Mesothelial cell of epicardium (in vitro differentiated cells): ENCODE measurements at regions not wholly inside any gene's neighbourhood (a gene's known extent, or its start where the extent isn't known, plus 50 kb on each side); places are given as distances from the start of the nearest gene placed in this dataset.

Experiments used
- DNase-seq, 2 experiments: peaks; one replicate each; pipeline ENCODE4 v3.0.0; 2021; ENCODE audit warnings: low spot score in 2 of 2; ENCODE audit not compliant: unreplicated experiment in 2 of 2
- H3K27ac Mint-ChIP-seq: 2 replicates; pipeline ENCODE4 v1.8.0; 2021; ENCODE audit warnings: mixed read lengths
- H3K27me3 Mint-ChIP-seq: 2 replicates; pipeline ENCODE4 v1.8.0; 2021; ENCODE audit warnings: low read depth, mixed read lengths
- H3K36me3 Mint-ChIP-seq: 2 replicates; pipeline ENCODE4 v1.8.0; 2021; ENCODE audit warnings: mixed read lengths
- H3K4me1 Mint-ChIP-seq: 2 replicates; pipeline ENCODE4 v1.8.0; 2021; ENCODE audit warnings: mixed read lengths
- H3K4me3 Mint-ChIP-seq: 2 replicates; pipeline ENCODE4 v1.8.0; 2021; ENCODE audit warnings: mild to moderate bottlenecking, moderate library complexity, mixed read lengths
- H3K9me3 Mint-ChIP-seq: 2 replicates; pipeline ENCODE4 v1.8.0; 2021; ENCODE audit warnings: mixed read lengths
- TF ChIP-seq, protein P1 (sequence below): fragments of 200-600 bp; sonication (generic); IDR thresholded peaks from one replicate; pipeline ENCODE4 v1.5.0; 2021; ENCODE audit warnings: antibody characterized with exemption; ENCODE audit not compliant: unreplicated experiment

DNA sequence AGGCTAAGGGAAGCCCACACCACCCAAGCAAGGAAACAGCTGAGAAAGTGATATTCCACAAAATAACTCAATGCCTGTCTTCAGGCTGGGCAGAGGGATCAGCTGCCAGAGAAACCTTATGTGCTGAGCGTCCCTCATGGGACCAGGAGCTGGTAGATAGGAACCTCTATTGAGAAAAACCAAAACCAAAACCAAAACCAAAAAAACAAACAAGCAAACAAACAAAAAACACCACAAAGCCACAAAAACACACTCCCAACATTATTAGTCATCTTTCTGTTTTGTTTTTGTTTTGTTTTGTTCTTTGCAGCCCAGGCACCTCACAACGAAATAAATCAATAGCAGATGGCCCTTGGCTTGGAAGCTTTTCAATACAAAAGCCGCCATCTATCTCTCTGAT lies 760.8 kb upstream of the CELF2 start:
- Mint-ChIP-seq H3K9me3 (peaks cover 17% of the 10 kb centered on the region), H3K4me3 (no peak overlapping the region), H3K4me1 (no peaks in the 10 kb centered on the region), H3K27me3 (no peaks in the 10 kb centered on the region), H3K27ac (no peak overlapping the region), H3K36me3 (peaks cover 3% of the 10 kb centered on the region)
- TF ChIP-seq, protein P1, sequence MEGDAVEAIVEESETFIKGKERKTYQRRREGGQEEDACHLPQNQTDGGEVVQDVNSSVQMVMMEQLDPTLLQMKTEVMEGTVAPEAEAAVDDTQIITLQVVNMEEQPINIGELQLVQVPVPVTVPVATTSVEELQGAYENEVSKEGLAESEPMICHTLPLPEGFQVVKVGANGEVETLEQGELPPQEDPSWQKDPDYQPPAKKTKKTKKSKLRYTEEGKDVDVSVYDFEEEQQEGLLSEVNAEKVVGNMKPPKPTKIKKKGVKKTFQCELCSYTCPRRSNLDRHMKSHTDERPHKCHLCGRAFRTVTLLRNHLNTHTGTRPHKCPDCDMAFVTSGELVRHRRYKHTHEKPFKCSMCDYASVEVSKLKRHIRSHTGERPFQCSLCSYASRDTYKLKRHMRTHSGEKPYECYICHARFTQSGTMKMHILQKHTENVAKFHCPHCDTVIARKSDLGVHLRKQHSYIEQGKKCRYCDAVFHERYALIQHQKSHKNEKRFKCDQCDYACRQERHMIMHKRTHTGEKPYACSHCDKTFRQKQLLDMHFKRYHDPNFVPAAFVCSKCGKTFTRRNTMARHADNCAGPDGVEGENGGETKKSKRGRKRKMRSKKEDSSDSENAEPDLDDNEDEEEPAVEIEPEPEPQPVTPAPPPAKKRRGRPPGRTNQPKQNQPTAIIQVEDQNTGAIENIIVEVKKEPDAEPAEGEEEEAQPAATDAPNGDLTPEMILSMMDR, result no peak
- no peak for DNase-seq

DNA sequence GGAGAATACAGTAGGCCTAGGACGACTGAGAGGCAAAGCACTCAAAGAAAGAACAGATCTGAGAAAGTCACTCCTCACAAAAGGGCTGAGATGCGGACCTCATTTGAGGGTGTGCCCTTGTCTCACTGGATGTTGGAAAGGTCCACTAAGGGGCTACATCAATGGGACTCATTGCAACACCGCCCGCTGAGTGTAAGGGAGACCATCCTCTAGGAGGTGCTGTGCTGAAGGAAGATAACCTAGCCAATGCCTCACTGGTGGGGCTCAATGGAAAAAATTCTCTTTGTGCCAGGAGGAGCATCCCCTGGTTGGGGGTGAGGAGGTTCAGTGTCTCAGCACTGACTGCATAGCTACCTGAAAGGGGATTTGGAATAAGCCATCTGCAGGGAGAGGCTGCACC lies 758.7 kb upstream of the CELF2 start:
- no peak for DNase-seq
- Mint-ChIP-seq H3K27ac (no peak overlapping the region), H3K9me3 (peaks cover 17% of the 10 kb centered on the region), H3K4me3 (no peak overlapping the region), H3K27me3 (no peaks in the 10 kb centered on the region), H3K36me3 (peaks cover 3% of the 10 kb centered on the region), H3K4me1 (no peaks in the 10 kb centered on the region)
- TF ChIP-seq, protein P1, result no peak

DNA sequence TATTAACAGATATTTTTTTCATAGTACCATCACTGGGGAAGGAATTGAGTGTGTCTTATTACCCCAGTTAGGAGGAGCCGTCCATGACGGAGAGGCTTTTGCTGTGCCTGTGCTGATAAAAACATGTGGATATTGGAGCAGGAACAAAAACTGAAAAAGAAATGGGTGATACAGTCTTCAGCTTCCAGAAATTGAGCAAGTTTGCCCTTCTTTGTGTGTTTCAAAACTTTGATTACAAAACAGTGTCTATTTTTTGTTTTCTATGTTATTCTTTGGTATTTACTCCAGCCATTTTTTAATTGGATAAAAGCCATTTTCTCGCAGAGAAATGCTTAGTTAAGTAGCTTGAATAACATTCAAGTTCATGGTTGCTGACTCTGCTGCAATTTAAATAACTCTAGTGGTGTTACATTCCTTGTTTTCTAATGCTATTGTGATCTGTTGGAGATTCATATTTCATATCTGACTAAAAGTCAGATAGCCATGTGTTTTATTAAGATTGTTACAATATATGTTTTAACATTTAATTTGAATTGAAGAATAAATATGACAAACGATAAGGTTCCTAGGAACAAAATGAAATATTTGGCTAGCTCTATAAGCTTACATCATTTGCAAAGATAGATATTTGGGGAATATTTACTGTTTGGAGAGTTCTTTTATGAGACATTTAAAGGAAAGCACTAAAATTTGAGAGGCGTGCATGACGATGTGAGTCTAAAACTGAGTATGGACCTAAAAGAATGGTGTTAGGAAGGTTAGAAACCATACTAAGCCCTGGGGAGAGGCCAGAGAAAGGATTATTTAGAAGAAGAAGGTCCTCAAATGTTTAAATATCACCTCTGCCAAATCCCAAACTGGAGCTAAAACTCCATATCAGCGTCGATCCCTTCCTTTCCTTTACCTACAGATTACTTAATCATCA lies 747.3 kb upstream of the CELF2 start:
- TF ChIP-seq, protein P1, result no peak
- no peak for DNase-seq
- H3K36me3 Mint-ChIP-seq, result no peaks in the 10 kb centered on the region

DNA sequence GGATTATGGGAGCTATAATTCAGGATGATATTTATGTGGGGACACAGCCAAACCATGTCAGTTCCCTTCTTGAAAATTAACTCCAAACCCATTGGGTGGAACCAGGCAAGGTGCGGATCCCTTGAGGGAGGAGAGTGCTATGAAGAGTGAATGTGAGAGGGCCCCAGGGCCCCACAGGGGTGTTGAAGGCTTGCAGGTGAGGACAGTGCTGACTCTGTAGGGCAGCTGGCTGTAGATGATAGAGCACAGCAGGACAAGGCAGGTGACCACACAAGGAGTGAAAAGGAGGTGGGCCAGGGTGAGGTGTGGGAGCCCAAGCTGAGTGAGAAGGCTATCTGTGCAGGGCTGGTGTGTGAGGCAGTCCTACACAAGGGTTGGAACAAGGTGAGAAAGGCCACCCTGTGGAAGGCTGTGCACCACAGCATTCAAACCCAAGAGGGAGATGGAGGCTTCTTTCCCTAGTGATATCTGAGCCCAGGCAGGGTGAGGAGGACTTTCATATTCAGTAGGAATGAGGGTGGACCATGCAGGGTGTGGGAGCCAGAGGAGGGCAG lies 746.0 kb upstream of the CELF2 start:
- TF ChIP-seq, protein P1, result no peak
- DNase-seq, result no peak
- H3K27ac Mint-ChIP-seq, result no peak overlapping the region

More for the DNA sequence above, 747.3 kb upstream of the CELF2 start:
- H3K4me1 Mint-ChIP-seq, result peaks cover 3% of the 10 kb centered on the region
- H3K27ac Mint-ChIP-seq, result no peak overlapping the region
- no peak overlapping the region for H3K4me3 Mint-ChIP-seq
- no peaks in the 10 kb centered on the region for H3K27me3 Mint-ChIP-seq
- no peaks in the 10 kb centered on the region for H3K9me3 Mint-ChIP-seq

DNA sequence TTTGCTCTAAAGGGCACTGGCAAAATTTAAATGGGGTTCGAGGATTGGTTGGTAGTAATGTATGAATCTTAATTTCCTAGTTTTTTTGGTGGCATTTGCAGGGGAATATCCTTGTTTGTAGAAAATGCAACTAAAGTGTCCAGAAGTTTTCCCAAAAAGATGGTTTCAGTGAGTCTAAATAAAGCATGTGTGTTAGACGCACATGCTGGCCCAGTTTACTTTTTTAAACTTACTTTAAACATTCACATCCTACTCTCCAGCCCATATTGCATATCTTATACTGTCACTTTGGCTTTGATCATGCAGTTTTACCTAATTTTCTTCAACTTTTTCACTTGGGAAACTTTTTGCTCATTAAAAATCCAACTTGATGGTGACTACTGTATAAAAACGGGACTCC lies 744.0 kb upstream of the CELF2 start:
- H3K27me3 Mint-ChIP-seq, result no peaks in the 10 kb centered on the region
- no peak for DNase-seq
- H3K36me3 Mint-ChIP-seq, result no peaks in the 10 kb centered on the region
- H3K9me3 Mint-ChIP-seq, result peaks cover 6% of the 10 kb centered on the region
- TF ChIP-seq, protein P1, result no peak
- H3K4me1 Mint-ChIP-seq, result peaks cover 10% of the 10 kb centered on the region
- no peak overlapping the region for H3K4me3 Mint-ChIP-seq
- no peak overlapping the region for H3K27ac Mint-ChIP-seq

More for the DNA sequence above, 746.0 kb upstream of the CELF2 start:
- peaks cover 3% of the 10 kb centered on the region for H3K4me1 Mint-ChIP-seq
- no peaks in the 10 kb centered on the region for H3K27me3 Mint-ChIP-seq
- no peaks in the 10 kb centered on the region for H3K36me3 Mint-ChIP-seq
- H3K9me3 Mint-ChIP-seq, result peaks cover 1% of the 10 kb centered on the region
- H3K4me3 Mint-ChIP-seq, result no peak overlapping the region
